Astrocyte of the spinal cord (primary cell): ENCODE measurements at regions not wholly inside any gene's neighbourhood (a gene's known extent, or its start where the extent isn't known, plus 50 kb on each side); places are given as distances from the start of the nearest gene placed in this dataset.

Experiments used
- DNase-seq: peaks from one replicate; pipeline ENCODE4 v3.0.0; 2011; ENCODE audit warnings: low read depth, low spot score
- H3K4me3 ChIP-seq: 2 replicates; pipeline ENCODE4 v1.5.1; 2011; ENCODE audit warnings: low read depth, mild to moderate bottlenecking, low read length, moderate library complexity
- CTCF ChIP-seq: IDR thresholded peaks from 2 replicates; pipeline ENCODE4 v1.5.1; 2012; ENCODE audit warnings: low read depth, mild to moderate bottlenecking, low read length, inconsistent platforms
- in situ Hi-C: cut with HindIII; loops from 2 replicates; pipeline ENCODE4 v1.10.0; 2017; ENCODE audit warnings: low sequenced_read_pairs

GRCh38 chr2:19419211-19419880 lies 60.9 kb upstream of the OSR1 start:
- H3K4me3 ChIP-seq: no peak overlapping the region
- no peak for DNase-seq
- no peak for TF ChIP-seq CTCF
- in situ Hi-C loops: no loop called here

GRCh38 chr2:19416784-19417684 lies 58.6 kb upstream of the OSR1 start:
- DNase-seq: no peak
- TF ChIP-seq CTCF: no peak
- no peak overlapping the region for H3K4me3 ChIP-seq
- in situ Hi-C loops: no loop called here

- in situ Hi-C loops: no loop called here
- no peak overlapping the region for H3K4me3 ChIP-seq
- no peak for TF ChIP-seq CTCF
- no peak for DNase-seq
Measured at GRCh38 chr2:19416083-19416482, 57.7 kb upstream of the OSR1 start.

- no peak overlapping the region for H3K4me3 ChIP-seq
- in situ Hi-C loops: no loop called here
- no peak for DNase-seq
- no peak for TF ChIP-seq CTCF
Measured at GRCh38 chr2:19409046-19409445, 50.6 kb upstream of the OSR1 start.

GRCh38 chr2:19408592-19408991 lies 50.2 kb upstream of the OSR1 start:
- no peak overlapping the region for H3K4me3 ChIP-seq
- peak; percentile 14 for DNase-seq
- no peak for TF ChIP-seq CTCF
- in situ Hi-C loops: no loop called here
